ENCODE measurements at regions not wholly inside any gene's neighbourhood (a gene's known extent, or its start where the extent isn't known, plus 50 kb on each side); places are given as distances from the start of the nearest gene placed in this dataset.

GRCh38 chr1:59055908-59056719 lies 240.8 kb upstream of the FGGY start:
- TF ChIP-seq CTCF (IDR thresholded peaks at IDR 0.05) = no peak
- TF ChIP-seq POLR2A (IDR thresholded peaks at IDR 0.05) = no peak

Measured in lower leg skin (tissue), 3 donors.